ENCODE measurements at regions not wholly inside any gene's neighbourhood (a gene's known extent, or its start where the extent isn't known, plus 50 kb on each side); places are given as distances from the start of the nearest gene placed in this dataset.
"Not testable (repeated sequence)": the region's sequence is repeated elsewhere in the genome, so short reads cannot be mapped to it uniquely, and the experiment has no call there.

GRCh38 chr3:20539666-20540065 lies 353.7 kb upstream of the SGO1 start:
- no peak for DNase-seq

- DNase-seq, result no peak
Observed at GRCh38 chr3:20537234-20537633, 351.2 kb upstream of the SGO1 start.

GRCh38 chr3:20529911-20530310 lies 343.9 kb upstream of the SGO1 start:
- no peak for DNase-seq

GRCh38 chr3:20528180-20528770 lies 342.3 kb upstream of the SGO1 start:
- DNase-seq, result no peak

- DNase-seq, result no peak
Observed at GRCh38 chr3:20527368-20527767, 341.4 kb upstream of the SGO1 start.

- no peak for DNase-seq
Observed at GRCh38 chr3:20524328-20524727, 338.3 kb upstream of the SGO1 start.

GRCh38 chr3:20523293-20523692 lies 337.3 kb upstream of the SGO1 start:
- no peak for DNase-seq

- not testable (repeated sequence) for DNase-seq
Observed at GRCh38 chr3:20517316-20517715, 331.3 kb upstream of the SGO1 start.

GRCh38 chr3:20516311-20516710 lies 330.3 kb upstream of the SGO1 start:
- DNase-seq, result no peak

- DNase-seq, result no peak
Observed at GRCh38 chr3:20515834-20516233, 329.8 kb upstream of the SGO1 start.

GRCh38 chr3:20511863-20512505 lies 326.0 kb upstream of the SGO1 start:
- no peak for DNase-seq

- no peak for DNase-seq
Observed at GRCh38 chr3:20510396-20510795, 324.4 kb upstream of the SGO1 start.

- no peak for DNase-seq
Observed at GRCh38 chr3:20503394-20504082, 317.5 kb upstream of the SGO1 start.

- no peak for DNase-seq
Observed at GRCh38 chr3:20490996-20491395, 305.0 kb upstream of the SGO1 start.

- DNase-seq, result no peak
Observed at GRCh38 chr3:20488151-20488550, 302.1 kb upstream of the SGO1 start.

GRCh38 chr3:20484126-20484525 lies 298.1 kb upstream of the SGO1 start:
- DNase-seq, result no peak

- DNase-seq, result no peak
Observed at GRCh38 chr3:20482350-20482749, 296.3 kb upstream of the SGO1 start.

GRCh38 chr3:20480786-20481365 lies 294.9 kb upstream of the SGO1 start:
- DNase-seq, result no peak

- no peak for DNase-seq
Observed at GRCh38 chr3:20478436-20478835, 292.4 kb upstream of the SGO1 start.

GRCh38 chr3:20464237-20464636 lies 278.2 kb upstream of the SGO1 start:
- not testable (repeated sequence) for DNase-seq

GRCh38 chr3:20462723-20463122 lies 276.7 kb upstream of the SGO1 start:
- DNase-seq, result no peak

- no peak for DNase-seq
Observed at GRCh38 chr3:20462226-20462625, 276.2 kb upstream of the SGO1 start.

- DNase-seq, result no peak
Observed at GRCh38 chr3:20458994-20459716, 273.1 kb upstream of the SGO1 start.

Measured in NCI-H187 (cell line).